ENCODE measurements at regions not wholly inside any gene's neighbourhood (a gene's known extent, or its start where the extent isn't known, plus 50 kb on each side); places are given as distances from the start of the nearest gene placed in this dataset.

GRCh38 chr7:155202106-155202871, 95.4 kb upstream of the INSIG1 start:
- Histone ChIP-seq H3K27me3 (ENCODE audit: insufficient read depth, low read length) (no peaks in the 10 kb centered on the region), H2AFZ (ENCODE audit: low read length, unreplicated experiment) (no peak overlapping the region), H3K27ac (ENCODE audit: low read depth, low read length) (no peak overlapping the region), H3K79me2 (ENCODE audit: control insufficient read depth, insufficient read depth, low read length, unreplicated experiment) (no peaks in the 10 kb centered on the region), H3K4me1 (ENCODE audit: control insufficient read depth, insufficient read depth, low read length, unreplicated experiment) (peaks cover 34% of the 10 kb centered on the region), H3K4me3 (ENCODE audit: low read depth, low read length) (no peak overlapping the region), H3K36me3 (ENCODE audit: insufficient read depth, low read length) (no peaks in the 10 kb centered on the region)

GRCh38 chr7:155203059-155203881, 94.4 kb upstream of the INSIG1 start:
- Histone ChIP-seq H3K4me3 (ENCODE audit: low read depth, low read length) (no peak overlapping the region), H3K27ac (ENCODE audit: low read depth, low read length) (no peak overlapping the region), H3K79me2 (ENCODE audit: control insufficient read depth, insufficient read depth, low read length, unreplicated experiment) (no peaks in the 10 kb centered on the region), H3K4me1 (ENCODE audit: control insufficient read depth, insufficient read depth, low read length, unreplicated experiment) (peaks cover 35% of the 10 kb centered on the region), H3K27me3 (ENCODE audit: insufficient read depth, low read length) (no peaks in the 10 kb centered on the region), H3K36me3 (ENCODE audit: insufficient read depth, low read length) (no peaks in the 10 kb centered on the region), H2AFZ (ENCODE audit: low read length, unreplicated experiment) (no peak overlapping the region)

- Histone ChIP-seq H2AFZ (ENCODE audit: low read length, unreplicated experiment) (no peak overlapping the region), H3K27me3 (ENCODE audit: insufficient read depth, low read length) (no peaks in the 10 kb centered on the region), H3K4me1 (ENCODE audit: control insufficient read depth, insufficient read depth, low read length, unreplicated experiment) (peaks cover 36% of the 10 kb centered on the region), H3K27ac (ENCODE audit: low read depth, low read length) (no peak overlapping the region), H3K79me2 (ENCODE audit: control insufficient read depth, insufficient read depth, low read length, unreplicated experiment) (no peaks in the 10 kb centered on the region), H3K36me3 (ENCODE audit: insufficient read depth, low read length) (no peaks in the 10 kb centered on the region), H3K4me3 (ENCODE audit: low read depth, low read length) (no peak overlapping the region)
Observed at GRCh38 chr7:155203882-155204691, 93.6 kb upstream of the INSIG1 start.

GRCh38 chr7:155204744-155205367, 92.8 kb upstream of the INSIG1 start:
- H3K79me2 ChIP-seq (ENCODE audit: control insufficient read depth, insufficient read depth, low read length, unreplicated experiment), result no peaks in the 10 kb centered on the region
- H3K27ac ChIP-seq (ENCODE audit: low read depth, low read length), result peak overlapping the region; percentile 97
- peaks cover 33% of the 10 kb centered on the region for H3K4me1 ChIP-seq (ENCODE audit: control insufficient read depth, insufficient read depth, low read length, unreplicated experiment)
- peak overlapping the region; percentile 80; the same call in 1 of the 2 replicates for H3K4me3 ChIP-seq (ENCODE audit: low read depth, low read length)
- no peaks in the 10 kb centered on the region for H3K27me3 ChIP-seq (ENCODE audit: insufficient read depth, low read length)
- H2AFZ ChIP-seq (ENCODE audit: low read length, unreplicated experiment), result no peak overlapping the region
- H3K36me3 ChIP-seq (ENCODE audit: insufficient read depth, low read length), result no peaks in the 10 kb centered on the region

- H3K4me3 ChIP-seq (ENCODE audit: low read depth, low read length), result peak overlapping the region; percentile 80
- H3K27ac ChIP-seq (ENCODE audit: low read depth, low read length), result peak overlapping the region; percentile 97
- H3K4me1 ChIP-seq (ENCODE audit: control insufficient read depth, insufficient read depth, low read length, unreplicated experiment), result peaks cover 33% of the 10 kb centered on the region
- H3K36me3 ChIP-seq (ENCODE audit: insufficient read depth, low read length), result no peaks in the 10 kb centered on the region
- H3K79me2 ChIP-seq (ENCODE audit: control insufficient read depth, insufficient read depth, low read length, unreplicated experiment), result no peaks in the 10 kb centered on the region
- H2AFZ ChIP-seq (ENCODE audit: low read length, unreplicated experiment), result no peak overlapping the region
- H3K27me3 ChIP-seq (ENCODE audit: insufficient read depth, low read length), result no peaks in the 10 kb centered on the region
Observed at GRCh38 chr7:155205368-155206317, 92.0 kb upstream of the INSIG1 start.

GRCh38 chr7:155206318-155207020, 91.2 kb upstream of the INSIG1 start:
- peak overlapping the region; percentile 97 for H3K27ac ChIP-seq (ENCODE audit: low read depth, low read length)
- H3K36me3 ChIP-seq (ENCODE audit: insufficient read depth, low read length), result no peaks in the 10 kb centered on the region
- H3K4me1 ChIP-seq (ENCODE audit: control insufficient read depth, insufficient read depth, low read length, unreplicated experiment), result peaks cover 33% of the 10 kb centered on the region
- H3K27me3 ChIP-seq (ENCODE audit: insufficient read depth, low read length), result no peaks in the 10 kb centered on the region
- H2AFZ ChIP-seq (ENCODE audit: low read length, unreplicated experiment), result no peak overlapping the region
- H3K4me3 ChIP-seq (ENCODE audit: low read depth, low read length), result peak overlapping the region; percentile 80
- no peaks in the 10 kb centered on the region for H3K79me2 ChIP-seq (ENCODE audit: control insufficient read depth, insufficient read depth, low read length, unreplicated experiment)

- H2AFZ ChIP-seq (ENCODE audit: low read length, unreplicated experiment), result no peak overlapping the region
- H3K27ac ChIP-seq (ENCODE audit: low read depth, low read length), result peak overlapping the region; percentile 97
- H3K4me3 ChIP-seq (ENCODE audit: low read depth, low read length), result no peak overlapping the region
- peaks cover 34% of the 10 kb centered on the region for H3K4me1 ChIP-seq (ENCODE audit: control insufficient read depth, insufficient read depth, low read length, unreplicated experiment)
- no peaks in the 10 kb centered on the region for H3K36me3 ChIP-seq (ENCODE audit: insufficient read depth, low read length)
- no peaks in the 10 kb centered on the region for H3K79me2 ChIP-seq (ENCODE audit: control insufficient read depth, insufficient read depth, low read length, unreplicated experiment)
- H3K27me3 ChIP-seq (ENCODE audit: insufficient read depth, low read length), result no peaks in the 10 kb centered on the region
Observed at GRCh38 chr7:155207326-155208002, 90.2 kb upstream of the INSIG1 start.

- Histone ChIP-seq H3K4me1 (ENCODE audit: control insufficient read depth, insufficient read depth, low read length, unreplicated experiment) (peaks cover 44% of the 10 kb centered on the region), H3K27ac (ENCODE audit: low read depth, low read length) (peak overlapping the region; percentile 97), H3K36me3 (ENCODE audit: insufficient read depth, low read length) (no peaks in the 10 kb centered on the region), H3K79me2 (ENCODE audit: control insufficient read depth, insufficient read depth, low read length, unreplicated experiment) (no peaks in the 10 kb centered on the region), H3K4me3 (ENCODE audit: low read depth, low read length) (no peak overlapping the region), H2AFZ (ENCODE audit: low read length, unreplicated experiment) (no peak overlapping the region), H3K27me3 (ENCODE audit: insufficient read depth, low read length) (no peaks in the 10 kb centered on the region)
Observed at GRCh38 chr7:155208681-155209477, 88.8 kb upstream of the INSIG1 start.

Data from ACC112 (cell line).